LNCaP clone FGC (cell line): ENCODE measurements at regions not wholly inside any gene's neighbourhood (a gene's known extent, or its start where the extent isn't known, plus 50 kb on each side); places are given as distances from the start of the nearest gene placed in this dataset.

Source experiments
- DNase-seq: peaks from one replicate; pipeline ENCODE4 v3.0.0-alpha.2; 2011; ENCODE audit warnings: low read depth
- H3K4me3 ChIP-seq: 2 replicates; pipeline ENCODE4 v1.5.1; 2011; ENCODE audit warnings: mild to moderate bottlenecking, low read depth, low read length, control low read depth
- CTCF ChIP-seq: IDR thresholded peaks from 2 replicates; pipeline ENCODE4 v1.5.1; 2012; ENCODE audit warnings: mild to moderate bottlenecking; ENCODE audit not compliant: control insufficient read depth, insufficient read depth; ENCODE audit errors: extremely low read depth

GRCh38 chr6:99031957-99032356, 84.2 kb upstream of the FBXL4 start:
- H3K4me3 ChIP-seq, result no peak overlapping the region
- TF ChIP-seq CTCF, result no peak
- DNase-seq, result no peak

DNA sequence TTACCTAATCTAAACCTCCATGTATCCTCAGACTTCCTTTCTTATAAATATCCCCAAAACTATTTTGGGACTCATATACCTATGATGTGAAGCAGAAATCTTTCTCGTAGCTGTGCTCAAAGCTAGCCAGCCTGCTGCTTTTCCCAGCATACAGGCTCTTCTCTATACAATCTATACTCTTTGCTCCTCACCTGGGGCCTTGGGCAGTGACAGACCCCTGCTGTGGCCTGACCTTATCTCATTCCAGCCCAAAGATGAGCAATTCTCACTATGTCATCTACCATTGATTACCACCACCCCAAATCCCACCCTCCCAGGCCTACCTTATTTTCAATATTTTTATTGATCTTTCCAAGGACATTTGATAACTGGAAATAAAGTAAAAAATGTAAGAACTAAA, 83.2 kb upstream of the FBXL4 start:
- DNase-seq, result no peak
- no peak for TF ChIP-seq CTCF
- no peak overlapping the region for H3K4me3 ChIP-seq

DNA sequence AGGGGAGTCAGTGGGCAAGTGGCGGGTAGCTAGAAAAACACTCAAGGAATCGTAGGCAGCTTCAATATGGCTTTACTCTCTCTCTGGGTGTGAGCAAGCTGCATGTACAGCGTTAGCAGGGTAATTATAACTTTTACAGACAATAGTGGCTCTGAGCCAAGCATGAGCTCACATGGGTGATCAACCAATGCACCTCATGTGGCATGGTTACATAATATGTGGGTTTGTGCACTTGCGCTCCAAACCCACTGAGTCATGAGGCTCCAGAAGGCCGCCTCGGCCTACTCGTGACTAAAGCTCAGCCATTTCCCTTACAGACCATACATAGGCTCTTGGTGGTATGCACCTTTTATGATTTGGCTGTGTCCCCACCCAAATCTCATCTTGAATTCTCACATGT, 78.4 kb upstream of the FBXL4 start:
- no peak for DNase-seq
- H3K4me3 ChIP-seq, result no peak overlapping the region
- no peak for TF ChIP-seq CTCF

GRCh38 chr6:99024089-99024488, 76.3 kb upstream of the FBXL4 start:
- H3K4me3 ChIP-seq, result no peak overlapping the region
- TF ChIP-seq CTCF, result no peak
- no peak for DNase-seq

DNA sequence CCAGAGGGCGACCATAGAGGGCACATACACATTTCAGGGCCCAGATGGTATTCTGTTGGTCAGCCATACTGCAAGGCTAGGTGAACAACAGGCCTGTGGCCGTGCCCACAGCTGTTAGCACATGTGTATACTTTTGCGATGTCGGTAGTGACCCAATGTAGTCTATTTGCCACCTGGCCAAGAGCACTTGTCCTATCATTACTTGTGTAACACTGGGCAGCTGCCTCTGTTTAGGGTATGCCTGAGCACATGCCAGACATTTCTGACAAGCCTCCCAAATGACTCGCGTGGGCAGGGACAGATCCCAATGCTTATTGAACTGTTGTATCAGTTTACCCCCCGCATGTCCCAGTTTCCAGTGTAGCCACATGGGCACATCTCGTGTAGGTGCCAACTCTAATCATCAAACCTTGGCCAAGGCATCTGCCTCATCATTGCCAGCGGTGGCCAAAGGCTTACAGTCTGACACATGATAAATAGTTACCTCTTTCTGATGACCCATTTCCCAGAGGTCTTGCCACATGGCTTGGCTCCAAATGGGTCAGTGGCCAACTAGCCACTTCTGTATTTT, 74.4 kb upstream of the FBXL4 start:
- TF ChIP-seq CTCF, result no peak
- DNase-seq, result no peak
- no peak overlapping the region for H3K4me3 ChIP-seq

- TF ChIP-seq CTCF, result no peak
- DNase-seq, result no peak
- H3K4me3 ChIP-seq, result no peak overlapping the region
Observed at GRCh38 chr6:99019381-99019780, 71.6 kb upstream of the FBXL4 start.

GRCh38 chr6:99017150-99017549, 69.4 kb upstream of the FBXL4 start:
- no peak for TF ChIP-seq CTCF
- no peak for DNase-seq
- no peak overlapping the region for H3K4me3 ChIP-seq
